SK-MEL-5 (cell line): ENCODE measurements at regions not wholly inside any gene's neighbourhood (a gene's known extent, or its start where the extent isn't known, plus 50 kb on each side); places are given as distances from the start of the nearest gene placed in this dataset.
A peak's percentile ranks its signal among the peaks of the same experiment; 100 is the strongest.

Experiments used
- DNase-seq: peaks from one replicate; pipeline ENCODE4 v3.0.0-alpha.2; 2016; ENCODE audit warnings: low read depth, low spot score
- in situ Hi-C: cut with HindIII; loops from 2 replicates; pipeline ENCODE4 v1.10.0; 2016; ENCODE audit warnings: low sequenced_read_pairs, high pct_unique_total_duplicates, low pct_unique_long_range_greater_than_20kb

DNA sequence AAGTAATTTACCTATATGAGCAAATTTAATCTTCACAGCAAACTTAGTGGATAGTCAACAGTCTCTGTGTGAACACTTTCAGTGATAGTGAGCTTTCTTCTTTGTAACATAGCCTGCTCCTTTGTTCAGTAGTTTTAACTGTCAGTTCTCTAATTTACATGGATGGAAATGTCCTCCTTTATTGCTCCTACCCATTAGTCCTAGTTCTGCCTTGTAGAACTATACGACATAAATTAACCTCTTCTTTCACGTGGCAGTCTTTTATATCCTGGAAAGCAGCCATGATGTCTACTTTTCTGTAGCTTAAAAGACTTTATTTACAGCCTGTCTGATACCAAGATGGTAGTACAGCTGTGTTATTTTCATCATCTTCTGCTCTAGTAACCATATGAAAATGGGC is 143.6 kb downstream of the TANC2 start:
- DNase-seq, result no peak
- in situ Hi-C loops, result no loop called here

DNA sequence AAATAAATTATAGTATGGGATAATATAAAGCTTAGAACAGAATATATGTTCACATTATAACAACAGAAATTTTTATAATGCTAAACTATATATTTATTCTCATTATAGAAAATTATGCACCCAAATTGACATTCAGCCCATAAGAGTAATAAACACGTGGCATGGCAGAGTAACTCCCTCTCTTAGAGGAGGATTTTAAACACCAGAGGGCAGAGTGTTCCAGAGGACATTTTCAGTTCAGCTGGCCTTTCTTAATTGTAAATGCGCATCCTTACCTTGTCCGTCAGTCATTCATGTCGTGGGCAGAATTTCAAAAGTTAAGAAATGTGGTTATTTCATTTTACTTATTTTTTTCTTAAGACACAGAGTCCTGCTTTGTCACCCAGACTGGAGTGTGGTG is 147.1 kb downstream of the TANC2 start:
- in situ Hi-C loops, result no loop called here

DNA sequence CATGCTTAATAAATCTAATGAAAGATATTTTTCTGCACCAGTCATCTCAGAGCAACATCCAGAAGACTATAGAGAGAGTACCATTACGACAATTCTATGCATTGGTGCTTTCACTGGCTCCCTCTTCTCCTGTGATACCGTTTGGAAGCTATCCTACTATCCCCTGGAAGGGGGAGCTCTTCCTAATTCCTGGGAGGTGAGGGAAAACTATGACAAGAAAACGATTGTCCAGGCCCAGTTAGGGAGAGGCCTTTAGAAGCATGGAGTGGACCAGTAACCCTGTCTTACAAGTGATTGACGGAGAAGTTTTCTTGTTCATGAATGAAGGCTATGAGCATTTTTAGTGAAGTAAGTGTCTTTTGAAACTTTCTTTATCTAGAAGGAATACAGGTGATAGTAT is 150.2 kb downstream of the TANC2 start:
- DNase-seq, result peak; percentile 86
- in situ Hi-C loops, result no loop called here

More for the DNA sequence above, 147.1 kb downstream of the TANC2 start:
- DNase-seq, result peak; percentile 66

DNA sequence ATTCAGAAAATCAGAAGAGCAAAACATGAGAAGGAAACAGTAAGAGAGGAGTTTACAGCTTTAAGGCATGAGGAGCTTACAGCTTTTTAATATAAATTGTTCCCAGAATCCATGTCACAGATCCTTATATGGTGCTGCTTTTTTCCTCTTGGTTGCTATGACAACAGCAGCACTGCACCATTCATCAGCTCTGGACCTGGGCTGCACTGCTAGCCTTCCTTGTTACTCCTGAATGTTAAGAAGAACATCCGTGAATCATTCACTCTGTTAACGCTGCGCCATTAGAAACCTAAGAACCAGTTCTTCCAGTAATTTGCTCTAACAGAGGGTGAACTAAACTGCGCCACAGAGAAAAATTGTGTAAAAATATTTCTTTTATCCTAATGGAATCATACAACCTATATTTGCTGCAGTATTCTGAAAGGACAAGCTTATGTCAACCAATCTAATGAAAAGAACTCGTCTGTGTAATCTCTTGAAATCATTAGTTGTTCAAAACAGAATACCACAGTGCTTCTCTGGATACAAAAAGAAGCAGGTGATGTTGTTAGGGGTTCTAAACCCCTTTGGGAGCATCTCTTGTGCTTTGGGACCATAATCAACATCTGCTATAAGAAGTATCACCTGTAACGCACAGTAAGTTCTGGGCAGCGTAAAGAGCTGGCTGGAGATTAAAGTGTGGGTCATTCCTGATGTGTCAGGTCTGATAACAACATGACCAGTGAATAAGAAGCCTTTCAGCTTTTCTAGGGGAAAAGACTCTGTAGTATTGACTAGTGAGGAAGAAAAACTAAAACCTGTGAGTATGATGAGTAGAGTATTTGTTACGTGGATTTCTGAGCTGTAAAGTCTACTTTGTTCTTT is 151.2 kb downstream of the TANC2 start:
- DNase-seq, result peak; percentile 34
- in situ Hi-C loops, result no loop called here

DNA sequence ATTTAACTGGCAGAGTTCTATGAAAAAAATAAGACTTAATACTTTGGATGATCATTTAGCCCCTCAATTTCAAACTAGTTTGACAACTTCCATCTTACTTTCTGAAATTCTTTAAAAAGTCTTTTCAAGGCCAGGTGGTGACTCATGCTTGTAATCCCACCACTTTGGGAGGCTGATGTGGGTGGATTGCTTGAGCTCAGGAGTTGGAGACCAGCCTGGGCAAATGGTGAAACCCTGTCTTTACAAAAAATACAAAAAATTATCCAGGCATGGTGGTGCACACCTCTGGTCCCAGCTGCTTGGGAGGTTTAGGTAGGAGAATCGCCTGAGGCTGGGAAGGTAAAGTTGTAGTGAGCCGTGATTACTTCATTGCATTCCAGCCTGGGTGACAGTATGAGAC is 154.4 kb downstream of the TANC2 start:
- no peak for DNase-seq
- in situ Hi-C loops, result no loop called here

DNA sequence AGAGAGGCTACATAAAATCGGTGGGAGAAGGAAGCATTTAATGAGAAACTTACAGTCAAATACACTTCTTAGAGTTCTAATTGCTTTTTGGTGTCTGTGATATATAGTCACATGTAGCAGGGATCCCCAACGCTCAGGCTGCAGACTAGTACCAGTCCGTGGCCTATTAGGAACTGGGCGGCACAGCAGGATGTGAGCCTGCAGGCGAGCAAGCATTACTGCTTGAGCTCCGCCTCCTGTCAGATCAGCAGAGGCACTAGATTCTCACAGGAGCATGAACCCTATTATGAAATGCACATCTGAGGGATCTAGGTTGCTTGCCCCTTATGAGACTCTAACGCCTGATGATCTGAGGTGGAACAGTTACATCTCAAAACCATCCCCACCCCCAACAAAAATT is 158.5 kb downstream of the TANC2 start:
- in situ Hi-C loops, result no loop called here
- DNase-seq, result no peak

DNA sequence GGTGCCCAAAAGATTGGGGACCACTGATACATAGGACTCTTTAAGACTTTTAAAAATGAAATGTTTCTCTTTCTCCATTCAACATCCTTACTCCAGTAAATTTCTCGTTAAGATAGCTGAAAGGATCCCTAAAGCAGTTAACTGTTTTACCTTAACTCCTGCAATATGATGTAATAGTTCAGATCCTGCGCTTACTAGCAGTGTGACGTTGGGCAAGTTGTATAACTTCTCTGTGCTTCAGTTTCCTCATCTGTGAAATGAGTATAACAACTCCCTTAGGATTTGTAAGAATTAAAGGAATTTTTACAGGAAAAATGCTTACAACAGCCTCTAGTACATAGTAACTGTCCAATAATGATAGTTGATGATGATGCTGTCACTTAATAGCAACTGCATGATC is 158.9 kb downstream of the TANC2 start:
- in situ Hi-C loops, result no loop called here
- no peak for DNase-seq

DNA sequence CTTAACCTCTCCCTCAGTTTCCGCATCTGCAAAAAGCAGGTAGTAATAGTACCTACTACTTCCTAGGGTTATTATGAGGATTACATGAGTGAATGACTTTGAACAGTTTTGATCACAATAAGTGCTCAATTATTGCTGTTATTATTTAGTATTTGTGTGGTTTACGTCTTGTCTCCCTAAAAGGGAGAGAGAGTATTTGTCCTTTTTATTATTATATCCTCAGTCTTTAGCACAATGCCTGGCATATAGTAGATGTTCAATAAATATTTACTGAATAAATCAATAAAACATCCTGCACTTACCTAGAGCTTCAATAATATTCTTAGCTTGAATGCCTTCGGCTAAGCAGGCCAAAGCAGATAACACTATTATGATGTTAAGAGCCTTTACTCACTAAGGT is 160.0 kb downstream of the TANC2 start:
- no peak for DNase-seq
- in situ Hi-C loops, result no loop called here

DNA sequence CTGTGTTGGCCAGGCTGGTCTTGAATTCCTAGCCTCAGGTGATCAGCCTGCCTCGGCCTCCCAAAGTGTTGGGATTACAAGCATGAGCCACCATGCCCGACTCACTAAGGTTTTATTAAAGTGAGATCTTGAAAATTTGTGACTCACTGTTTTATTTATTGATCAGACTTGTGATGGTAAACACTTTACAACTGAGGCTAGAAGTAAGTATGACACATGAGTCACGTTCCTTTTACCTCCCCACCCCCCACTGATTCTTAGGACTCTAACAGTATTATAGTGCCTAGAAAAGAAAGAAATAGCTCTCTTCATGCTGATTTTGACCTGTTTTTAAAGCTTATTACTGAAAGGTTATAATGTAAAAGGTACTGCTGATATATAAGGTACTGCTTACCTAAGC is 160.6 kb downstream of the TANC2 start:
- in situ Hi-C loops, result no loop called here
- no peak for DNase-seq

DNA sequence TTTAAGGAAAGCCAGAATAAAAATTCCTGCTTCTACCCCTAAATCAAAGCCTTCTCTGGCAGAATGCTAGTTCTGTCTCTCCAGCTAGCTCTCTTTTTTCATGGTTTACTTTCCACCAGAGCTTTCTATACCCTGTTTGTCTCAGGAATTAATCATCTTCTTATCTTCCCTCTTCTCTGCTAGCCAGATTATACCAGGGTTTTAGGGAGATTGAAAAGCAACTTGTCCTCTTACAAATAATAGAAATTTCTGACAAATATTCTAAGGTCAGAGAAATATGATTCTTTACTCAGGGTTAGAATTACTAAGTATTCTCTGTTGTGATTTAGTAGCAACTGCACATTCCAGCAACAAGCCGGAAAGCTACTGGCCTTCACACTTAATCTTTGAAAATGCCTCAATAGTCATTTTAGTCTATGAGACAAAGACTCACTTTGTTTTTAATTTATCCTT is 166.4 kb downstream of the TANC2 start:
- DNase-seq, result peak; percentile 79
- in situ Hi-C loops, result no loop called here

DNA sequence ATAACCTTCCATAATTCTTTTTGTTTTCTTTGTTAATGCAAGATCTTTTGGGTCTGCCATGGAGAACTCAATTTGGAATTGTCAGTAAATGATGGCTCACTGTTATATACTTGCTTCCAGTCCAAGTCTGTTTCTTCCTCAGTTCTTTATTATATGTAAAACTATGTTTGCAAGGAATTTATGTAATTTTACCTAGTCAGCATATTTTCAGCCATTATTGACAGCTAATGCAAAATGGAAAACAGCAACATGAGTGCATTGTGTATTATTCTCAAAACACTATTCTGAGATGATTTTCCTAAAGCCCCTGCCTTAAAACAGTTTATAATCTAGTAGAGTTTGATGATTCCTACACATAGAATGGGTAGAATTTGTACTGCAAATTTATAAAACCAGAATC is 167.5 kb downstream of the TANC2 start:
- in situ Hi-C loops, result no loop called here
- no peak for DNase-seq

DNA sequence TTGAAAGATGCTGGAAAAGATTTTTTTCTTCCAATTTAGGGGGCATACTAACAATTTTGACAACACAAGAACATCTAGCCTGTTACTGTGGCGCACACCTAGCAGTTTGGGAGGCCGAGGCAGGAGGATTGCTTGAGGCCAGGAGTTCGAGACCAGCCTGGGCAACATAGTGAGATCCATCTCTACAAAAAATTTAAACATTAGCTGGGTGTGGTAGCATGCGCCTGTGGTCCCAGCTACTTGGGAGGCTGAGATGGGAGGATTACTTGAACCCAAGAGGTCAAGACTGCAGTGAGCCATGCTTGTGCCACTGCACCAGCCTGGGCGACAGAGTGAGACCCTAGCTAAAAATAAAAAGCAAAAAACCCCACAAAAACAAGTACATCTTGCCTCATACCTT is 168.8 kb downstream of the TANC2 start:
- no peak for DNase-seq
- in situ Hi-C loops, result no loop called here

DNA sequence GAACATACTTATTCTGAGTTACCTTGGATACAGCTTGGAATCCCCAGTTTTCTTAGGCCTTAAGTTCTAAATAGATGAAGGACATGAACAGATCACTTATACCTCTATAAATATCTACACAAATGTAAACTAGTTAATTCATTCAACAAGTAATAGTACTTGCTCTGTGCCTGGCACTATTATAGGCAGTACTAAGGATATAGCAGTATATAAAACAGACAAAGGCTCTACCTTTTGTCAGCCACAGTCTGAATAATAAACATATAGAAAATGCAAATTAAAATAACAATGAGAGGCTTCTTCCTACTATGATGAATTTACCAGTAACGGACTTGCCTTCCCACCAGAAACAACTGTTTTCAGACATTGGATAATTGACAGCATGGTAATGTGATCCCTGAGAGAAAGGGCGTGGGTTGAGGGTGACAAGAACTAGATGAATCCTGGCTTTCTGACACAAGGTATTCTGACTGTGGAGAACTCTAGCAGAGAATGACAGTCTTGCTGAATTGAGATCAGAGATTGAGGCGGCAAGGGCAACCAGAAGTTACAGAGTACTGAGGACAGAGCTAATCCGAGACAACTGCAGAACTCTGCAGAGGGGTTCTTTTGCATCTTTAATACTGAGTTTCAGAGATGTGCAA is 170.5 kb downstream of the TANC2 start:
- in situ Hi-C loops, result no loop called here
- no peak for DNase-seq

DNA sequence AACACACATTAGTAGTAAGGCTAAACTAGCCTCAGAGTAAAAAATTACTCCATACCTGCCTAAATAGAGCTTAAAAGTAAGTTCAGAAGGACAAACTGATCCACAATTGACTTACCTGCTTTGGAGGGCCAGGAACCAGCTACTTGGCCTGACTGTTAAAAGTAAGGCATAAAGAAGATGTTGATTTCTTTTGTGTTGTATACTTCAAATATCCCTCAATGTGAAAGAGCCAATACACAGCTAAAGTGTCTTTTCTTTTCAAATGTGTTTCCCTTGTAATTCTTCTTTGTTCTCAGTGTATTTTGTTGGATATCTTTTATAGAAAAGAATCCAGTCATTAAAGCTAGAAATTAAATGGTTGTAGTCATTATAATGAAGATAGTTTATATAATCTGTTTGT is 171.1 kb downstream of the TANC2 start:
- in situ Hi-C loops, result no loop called here

DNA sequence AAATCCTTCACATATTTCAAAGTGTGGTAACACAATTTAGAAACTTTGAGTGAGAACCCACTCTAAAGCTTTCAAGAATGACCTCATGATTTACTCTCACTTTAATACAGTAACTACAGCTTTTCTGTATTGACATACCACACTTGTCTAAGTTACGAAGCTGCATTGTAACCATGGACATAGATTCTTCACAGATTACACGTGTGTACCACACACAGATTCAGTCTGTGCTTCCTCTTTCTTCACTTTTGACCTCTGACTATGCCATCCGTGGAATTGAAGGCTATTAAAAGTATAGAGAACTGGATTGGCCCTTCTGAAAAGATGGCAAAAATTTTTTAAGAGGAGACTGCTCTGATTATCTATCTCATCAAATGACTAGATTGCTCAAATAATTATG is 172.7 kb downstream of the TANC2 start:
- in situ Hi-C loops, result no loop called here
- DNase-seq, result no peak

More for the DNA sequence above, 171.1 kb downstream of the TANC2 start:
- DNase-seq, result no peak

DNA sequence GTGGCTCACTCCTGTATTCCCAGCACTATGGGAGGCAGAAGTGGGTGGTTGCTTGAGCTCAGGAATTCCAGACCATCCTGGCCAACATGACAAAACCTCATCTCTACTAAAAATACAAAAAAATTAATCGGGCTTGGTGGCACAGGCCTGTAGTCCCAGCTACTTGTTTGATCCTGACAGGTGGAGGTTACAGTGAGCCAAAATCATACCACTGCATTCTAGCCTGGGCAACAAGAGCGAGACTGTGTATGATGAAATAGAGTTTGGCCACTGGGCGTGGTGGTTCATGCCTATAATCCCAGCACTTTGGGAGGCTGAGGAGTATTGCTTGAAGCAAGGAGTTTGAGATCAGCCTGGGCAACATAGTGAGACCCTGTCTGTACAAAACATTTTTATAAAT is 173.3 kb downstream of the TANC2 start:
- in situ Hi-C loops, result no loop called here
- no peak for DNase-seq

DNA sequence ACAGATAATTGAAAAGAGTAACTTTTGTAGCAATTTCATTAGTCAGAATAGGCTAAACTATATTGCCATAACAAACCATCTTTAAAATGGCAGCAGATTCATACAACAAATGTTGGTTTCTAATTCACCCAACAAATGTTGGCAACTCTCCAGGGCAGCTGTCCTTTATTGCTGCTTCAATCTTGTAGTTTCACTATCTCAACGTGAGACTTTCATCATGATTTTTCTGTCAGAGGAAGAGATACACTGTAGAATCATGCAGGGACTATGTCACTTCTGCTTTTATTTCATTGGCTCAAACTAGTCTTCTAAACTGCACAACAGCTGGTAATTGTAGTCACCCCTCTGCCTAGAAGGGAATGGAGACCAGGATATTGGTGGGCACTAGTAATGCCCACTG is 174.2 kb downstream of the TANC2 start:
- peak; percentile 69 for DNase-seq
- in situ Hi-C loops, result no loop called here

DNA sequence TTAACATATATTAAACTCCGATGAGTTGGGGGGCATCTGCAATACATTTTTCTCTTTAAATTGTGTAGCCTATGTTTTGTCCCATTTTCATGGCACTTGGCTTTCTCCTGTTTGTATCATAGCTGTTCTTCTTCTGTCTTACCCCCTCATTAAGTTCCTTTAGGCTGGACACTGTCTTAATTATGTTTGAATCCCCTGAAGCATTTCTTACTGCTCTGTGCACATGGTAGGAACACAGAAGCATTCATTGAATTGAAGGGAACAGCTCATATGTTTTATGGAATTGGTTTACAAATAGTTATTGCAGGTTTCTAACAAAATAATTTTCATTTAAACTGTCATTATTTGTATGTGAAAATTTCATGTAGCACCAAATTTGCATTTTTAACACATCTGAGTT is 176.8 kb downstream of the TANC2 start:
- in situ Hi-C loops, result no loop called here
- DNase-seq, result peak; percentile 91

DNA sequence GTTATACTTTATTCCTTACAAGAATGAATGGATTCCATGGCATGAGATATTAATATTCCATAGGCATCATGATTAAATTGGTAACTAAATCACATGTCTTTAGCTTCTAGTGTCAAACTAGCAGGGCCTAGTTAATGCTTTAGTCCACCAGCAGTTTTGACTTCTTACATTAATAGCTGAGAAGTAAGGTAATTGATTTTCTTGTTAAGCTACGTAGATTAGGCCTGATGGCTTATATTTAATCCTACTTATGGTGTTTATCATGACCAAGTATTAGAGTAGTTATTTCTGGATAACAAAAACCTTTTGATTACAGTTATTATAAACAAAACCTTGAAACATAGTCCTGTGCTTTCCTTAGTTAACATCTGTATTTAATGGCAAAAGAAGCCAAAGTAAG is 184.5 kb downstream of the TANC2 start:
- in situ Hi-C loops, result no loop called here
- DNase-seq, result no peak
